ENCODE measurements at regions not wholly inside any gene's neighbourhood (a gene's known extent, or its start where the extent isn't known, plus 50 kb on each side); places are given as distances from the start of the nearest gene placed in this dataset.

- no peak for TF ChIP-seq CTCF (IDR thresholded peaks at IDR 0.05)
- TF ChIP-seq POLR2A (IDR thresholded peaks at IDR 0.05): no peak
Observed at GRCh38 chr2:13558368-13558767, 841.6 kb downstream of the TRIB2 start.

Data from heart left ventricle (tissue), 13 donors.